ENCODE measurements at regions not wholly inside any gene's neighbourhood (a gene's known extent, or its start where the extent isn't known, plus 50 kb on each side); places are given as distances from the start of the nearest gene placed in this dataset.
A peak's percentile ranks its signal among the peaks of the same experiment; 100 is the strongest.

- Histone ChIP-seq H3K9me3 (ENCODE audit: insufficient read depth, low read depth) (no peaks in the 10 kb centered on the region), H3K9me2 (ENCODE audit: insufficient read depth) (no peaks in the 10 kb centered on the region), H3K4me2 (no peak overlapping the region), H3K4me1 (replicated peaks; ENCODE audit: insufficient read depth) (peaks cover 38% of the 10 kb centered on the region), H3K27me3 (ENCODE audit: insufficient read depth, low read depth) (no peaks in the 10 kb centered on the region), H3K27ac (no peak overlapping the region), H3F3A (ENCODE audit: insufficient read depth, low read depth) (peaks cover 33% of the 10 kb centered on the region), H3K79me2 (ENCODE audit: low read depth) (no peaks in the 10 kb centered on the region), H3K36me3 (ENCODE audit: low read depth) (no peaks in the 10 kb centered on the region), H3K4me3 (no peak overlapping the region), H4K20me1 (ENCODE audit: insufficient read depth) (no peaks in the 10 kb centered on the region), H2AFZ (no peak overlapping the region)
- intact Hi-C loops (cut with micrococcal nuclease; ENCODE audit: unreplicated experiment), result no loop called here
- BruUV-seq (replicated peaks), result no TSS peak
- ChIA-PET POLR2A (ENCODE audit: unreplicated experiment) (interaction anchor here (0.7 kb wide), 1 partner anchor 102 kb away, joined by 3 read pairs; the partner anchor contains the start of gene IER5L), CTCF (no interaction called here)
- DNase-seq, result no peak
- TF ChIP-seq CTCF (conservative IDR thresholded peaks at IDR 0.05), result no peak
- TF ChIP-seq EZH2 (IDR thresholded peaks at IDR 0.05; ENCODE audit: low read depth), result no peak
Measured at GRCh38 chr9:129280623-129281271, 102.7 kb upstream of the IER5L start.

GRCh38 chr9:129280236-129280622 is 102.2 kb upstream of the IER5L start:
- CTCF ChIA-PET, result no interaction called here
- Histone ChIP-seq H3K9me2 (ENCODE audit: insufficient read depth) (no peaks in the 10 kb centered on the region), H3F3A (ENCODE audit: insufficient read depth, low read depth) (peaks cover 38% of the 10 kb centered on the region), H2AFZ (no peak overlapping the region), H3K4me2 (no peak overlapping the region), H3K9me3 (ENCODE audit: insufficient read depth, low read depth) (no peaks in the 10 kb centered on the region), H4K20me1 (ENCODE audit: insufficient read depth) (no peaks in the 10 kb centered on the region), H3K27me3 (ENCODE audit: insufficient read depth, low read depth) (no peaks in the 10 kb centered on the region), H3K4me1 (replicated peaks; ENCODE audit: insufficient read depth) (peaks cover 43% of the 10 kb centered on the region), H3K27ac (no peak overlapping the region), H3K4me3 (no peak overlapping the region), H3K36me3 (ENCODE audit: low read depth) (no peaks in the 10 kb centered on the region), H3K79me2 (ENCODE audit: low read depth) (no peaks in the 10 kb centered on the region)
- POLR2A ChIA-PET (ENCODE audit: unreplicated experiment), result no interaction called here
- BruUV-seq (replicated peaks), result no TSS peak
- no peak for TF ChIP-seq EZH2 (IDR thresholded peaks at IDR 0.05; ENCODE audit: low read depth)
- no peak for TF ChIP-seq CTCF (conservative IDR thresholded peaks at IDR 0.05)
- intact Hi-C loops (cut with micrococcal nuclease; ENCODE audit: unreplicated experiment), result no loop called here
- no peak for DNase-seq

- Histone ChIP-seq H4K20me1 (ENCODE audit: insufficient read depth) (no peaks in the 10 kb centered on the region), H3K27ac (peak overlapping the region; percentile 79), H3K4me3 (peak overlapping the region; percentile 58; the same call in 1 of the 2 replicates), H3F3A (ENCODE audit: insufficient read depth, low read depth) (peaks cover 39% of the 10 kb centered on the region), H3K27me3 (ENCODE audit: insufficient read depth, low read depth) (no peaks in the 10 kb centered on the region), H3K4me1 (replicated peaks; ENCODE audit: insufficient read depth) (peaks cover 51% of the 10 kb centered on the region), H3K9me2 (ENCODE audit: insufficient read depth) (no peaks in the 10 kb centered on the region), H3K36me3 (ENCODE audit: low read depth) (no peaks in the 10 kb centered on the region), H3K9me3 (ENCODE audit: insufficient read depth, low read depth) (no peaks in the 10 kb centered on the region), H2AFZ (peak overlapping the region; percentile 57), H3K4me2 (peak overlapping the region; percentile 72), H3K79me2 (ENCODE audit: low read depth) (no peaks in the 10 kb centered on the region)
- TF ChIP-seq EZH2 (IDR thresholded peaks at IDR 0.05; ENCODE audit: low read depth) (no peak), CTCF (conservative IDR thresholded peaks at IDR 0.05) (no peak)
- no TSS peak for BruUV-seq (replicated peaks)
- intact Hi-C loops (cut with micrococcal nuclease; ENCODE audit: unreplicated experiment), result loop anchor here (1.0 to 5.0 kb wide), 6 partner anchors 51 to 289 kb away; no protein-coding TSS in a partner anchor
- DNase-seq, result peak; percentile 86 to 97
- ChIA-PET CTCF (interaction anchor here (0.6 to 1.6 kb wide), 3 partner anchors 101 to 317 kb away, joined by 4 to 9 read pairs (median 5); partner anchors contain the start of gene IER5L), POLR2A (ENCODE audit: unreplicated experiment) (interaction anchor here (0.5 to 0.6 kb wide), 2 partner anchors 101 to 345 kb away, joined by 3 to 9 read pairs; partner anchors contain the start of gene IER5L)
Measured at GRCh38 chr9:129278391-129279237, 100.6 kb upstream of the IER5L start.
